GM20431 (cell line): ENCODE measurements at regions not wholly inside any gene's neighbourhood (a gene's known extent, or its start where the extent isn't known, plus 50 kb on each side); places are given as distances from the start of the nearest gene placed in this dataset.

Experiments used
- in situ Hi-C: fragments of 300-500 bp; cut with MseI, MboI; formaldehyde crosslinking; loops from one replicate; pipeline ENCODE4 v1.15.0; 2020; ENCODE audit warnings: low sequenced_read_pairs; ENCODE audit not compliant: unreplicated experiment

GRCh38 chr4:17310269-17310652 lies 201.6 kb downstream of the QDPR start:
- in situ Hi-C loops: no loop called here

GRCh38 chr4:17309567-17310268 lies 202.2 kb downstream of the QDPR start:
- in situ Hi-C loops: no loop called here

- in situ Hi-C loops: no loop called here
Measured at GRCh38 chr4:17301869-17302268, 210.0 kb downstream of the QDPR start.

- in situ Hi-C loops: no loop called here
Measured at GRCh38 chr4:17301266-17301665, 210.6 kb downstream of the QDPR start.

GRCh38 chr4:17296921-17297890 lies 214.7 kb downstream of the QDPR start:
- in situ Hi-C loops: no loop called here

GRCh38 chr4:17293901-17294300 lies 218.0 kb downstream of the QDPR start:
- in situ Hi-C loops: no loop called here

GRCh38 chr4:17288151-17288550 lies 223.7 kb downstream of the QDPR start:
- in situ Hi-C loops: no loop called here

GRCh38 chr4:17286752-17287460 lies 225.0 kb downstream of the QDPR start:
- in situ Hi-C loops: no loop called here

- in situ Hi-C loops: no loop called here
Measured at GRCh38 chr4:17285747-17286146, 226.1 kb downstream of the QDPR start.

GRCh38 chr4:17284323-17285175 lies 227.3 kb downstream of the QDPR start:
- in situ Hi-C loops: no loop called here

- in situ Hi-C loops: no loop called here
Measured at GRCh38 chr4:17283832-17284231, 228.1 kb downstream of the QDPR start.

GRCh38 chr4:17283251-17283650 lies 228.6 kb downstream of the QDPR start:
- in situ Hi-C loops: no loop called here

- in situ Hi-C loops: no loop called here
Measured at GRCh38 chr4:17280261-17281018, 231.4 kb downstream of the QDPR start.

- in situ Hi-C loops: no loop called here
Measured at GRCh38 chr4:17276776-17277175, 235.1 kb downstream of the QDPR start.

- in situ Hi-C loops: no loop called here
Measured at GRCh38 chr4:17275836-17276235, 236.1 kb downstream of the QDPR start.

GRCh38 chr4:17273047-17273446 lies 238.8 kb downstream of the QDPR start:
- in situ Hi-C loops: no loop called here

GRCh38 chr4:17272154-17272553 lies 239.7 kb downstream of the QDPR start:
- in situ Hi-C loops: no loop called here

GRCh38 chr4:17265653-17266052 lies 246.2 kb downstream of the QDPR start:
- in situ Hi-C loops: no loop called here

GRCh38 chr4:17265139-17265538 lies 246.8 kb downstream of the QDPR start:
- in situ Hi-C loops: no loop called here
